GM12872 (cell line): ENCODE measurements at regions not wholly inside any gene's neighbourhood (a gene's known extent, or its start where the extent isn't known, plus 50 kb on each side); places are given as distances from the start of the nearest gene placed in this dataset.

Experiments
- CTCF ChIP-seq: IDR thresholded peaks from 3 replicates; pipeline ENCODE4 v1.5.1; 2011; ENCODE audit warnings: low read depth, mild to moderate bottlenecking, low read length, moderate library complexity; ENCODE audit not compliant: insufficient read depth

GRCh38 chr3:82262193-82262592, 500.7 kb upstream of the GBE1 start:
- no peak for TF ChIP-seq CTCF

GRCh38 chr3:82261637-82262036, 500.2 kb upstream of the GBE1 start:
- no peak for TF ChIP-seq CTCF

GRCh38 chr3:82261013-82261412, 499.6 kb upstream of the GBE1 start:
- no peak for TF ChIP-seq CTCF

GRCh38 chr3:82259994-82260393, 498.5 kb upstream of the GBE1 start:
- no peak for TF ChIP-seq CTCF

- TF ChIP-seq CTCF = no peak
Observed at GRCh38 chr3:82240322-82240721, 478.9 kb upstream of the GBE1 start.

- no peak for TF ChIP-seq CTCF
Observed at GRCh38 chr3:82236257-82236656, 474.8 kb upstream of the GBE1 start.

- no peak for TF ChIP-seq CTCF
Observed at GRCh38 chr3:82229397-82229796, 468.0 kb upstream of the GBE1 start.

GRCh38 chr3:82224661-82225060, 463.2 kb upstream of the GBE1 start:
- no peak for TF ChIP-seq CTCF
